Endothelial cell of umbilical vein (primary cell): ENCODE measurements at regions not wholly inside any gene's neighbourhood (a gene's known extent, or its start where the extent isn't known, plus 50 kb on each side); places are given as distances from the start of the nearest gene placed in this dataset.

Source experiments
- BruUV-seq: library from RNA; stranded (reverse); fragments of 400-500 nt; replicated peaks from 2 replicates; lab custom pipeline; 2021; lab: Mats Ljungman, UMichigan
- CTCF ChIA-PET: fragments of 300-600, 350-600 bp; sonication (Branson Sonifier 250); formaldehyde crosslinking; loops from one replicate; lab custom pipeline; 2021; ENCODE audit warnings: antibody characterized with exemption, inconsistent platforms; lab: Charles Lee
- POLR2A ChIA-PET: fragments of 300-600, 350-600 bp; sonication (Branson Sonifier 250); formaldehyde crosslinking; loops from one replicate; lab custom pipeline; 2021; ENCODE audit warnings: antibody characterized with exemption, inconsistent platforms; lab: Charles Lee
- DNase-seq: peaks from one replicate; pipeline ENCODE4 v3.0.0-alpha.2; 2011; ENCODE audit warnings: low read depth, low spot score
- FAIRE-seq: peaks from 2 replicates; lab custom pipeline; 2011; peaks lifted over from hg19 to GRCh38; lab: Jason Lieb, UNC
- H2AFZ ChIP-seq: 2 replicates; pipeline ENCODE4 v1.6.0; 2012; ENCODE audit warnings: low read depth, low read length, control low read depth, inconsistent platforms
- H3K27ac ChIP-seq: 2 replicates; pipeline ENCODE4 v1.5.1; 2011; ENCODE audit warnings: low read depth, mild to moderate bottlenecking, control low read depth, low read length, moderate library complexity; ENCODE audit not compliant: insufficient read depth
- H3K27me3 ChIP-seq, 2 experiments: 2 replicates each; pipeline versions ENCODE4 v1.6.0 to v1.6.1; 2011; ENCODE audit warnings: low read length in 2 of 2, mixed read lengths in 1 of 2; ENCODE audit not compliant: control insufficient read depth in 2 of 2, insufficient read depth in 2 of 2
- H3K36me3 ChIP-seq, 2 experiments: 2 replicates in 1 of 2; 3 replicates in 1 of 2; pipeline ENCODE4 v1.5.1; 2011; ENCODE audit warnings: low read length in 2 of 2, mild to moderate bottlenecking in 1 of 2, moderate library complexity in 1 of 2; ENCODE audit not compliant: control insufficient read depth in 2 of 2, insufficient read depth in 2 of 2; ENCODE audit errors: extremely low read depth in 1 of 2
- H3K4me1 ChIP-seq: 3 replicates; pipeline ENCODE4 v1.5.1; 2011; ENCODE audit warnings: mild to moderate bottlenecking, low read length; ENCODE audit not compliant: control insufficient read depth, insufficient read depth; ENCODE audit errors: extremely low read depth
- H3K4me2 ChIP-seq: 2 replicates; pipeline ENCODE4 v1.6.1; 2011; ENCODE audit warnings: low read length, control low read depth, mixed read lengths; ENCODE audit not compliant: insufficient read depth
- H3K4me3 ChIP-seq, 3 experiments: fragments of 200-600 bp in 1 of 3; sonication (generic), shearing (Covaris generic) in 1 of 3; replicated peaks in 1 of 3; 2 replicates each; pipeline ENCODE4 v1.5.1; 2011 to 2016; ENCODE audit warnings: control low read depth in 3 of 3, low read length in 3 of 3, mild to moderate bottlenecking in 2 of 3, inconsistent platforms in 1 of 3, low read depth in 1 of 3, moderate library complexity in 1 of 3; ENCODE audit not compliant: insufficient read depth in 1 of 3
- H3K79me2 ChIP-seq: 2 replicates; pipeline ENCODE4 v1.6.0; 2012; ENCODE audit warnings: low read length, inconsistent platforms; ENCODE audit not compliant: control insufficient read depth, insufficient read depth
- H3K9ac ChIP-seq: replicated peaks from 2 replicates; pipeline ENCODE3; 2011; ENCODE audit warnings: low read length, control low read depth; ENCODE audit not compliant: insufficient read depth; ENCODE audit errors: extremely low read depth
- H3K9me1 ChIP-seq: replicated peaks from 3 replicates; pipeline ENCODE4 v1.6.0; 2011; ENCODE audit warnings: mild to moderate bottlenecking, low read length; ENCODE audit not compliant: control insufficient read depth, insufficient read depth; ENCODE audit errors: extremely low read depth
- H3K9me3 ChIP-seq: replicated peaks from 2 replicates; pipeline ENCODE4 v1.5.1; 2012; ENCODE audit warnings: low read length, inconsistent platforms; ENCODE audit not compliant: control insufficient read depth, insufficient read depth
- H4K20me1 ChIP-seq: replicated peaks from 2 replicates; pipeline ENCODE3; 2011; ENCODE audit warnings: mild to moderate bottlenecking, low read length; ENCODE audit not compliant: control insufficient read depth, insufficient read depth; ENCODE audit errors: extremely low read depth
- CTCF ChIP-seq, 2 donors: IDR thresholded peaks; 1 replicate in 1 of 2; 2 replicates in 1 of 2; pipeline ENCODE4 v1.5.1; 2011; ENCODE audit warnings: low read length in 2 of 2, mild to moderate bottlenecking in 2 of 2, moderate library complexity in 2 of 2, control low read depth in 1 of 2, inconsistent platforms in 1 of 2, low read depth in 1 of 2; ENCODE audit not compliant: insufficient read depth in 1 of 2; ENCODE audit errors: extremely low read depth in 1 of 2
- EZH2 ChIP-seq: IDR thresholded peaks from 2 replicates; pipeline ENCODE4 v1.6.1; 2012; ENCODE audit warnings: borderline replicate concordance, low read depth, mild to moderate bottlenecking, moderate library complexity, low read length, inconsistent platforms; ENCODE audit not compliant: severe bottlenecking
- FOS ChIP-seq: IDR thresholded peaks from 2 replicates; pipeline ENCODE4 v1.6.1; 2011; ENCODE audit warnings: mild to moderate bottlenecking, low read length, moderate library complexity, borderline replicate concordance; ENCODE audit not compliant: insufficient read depth
- GATA2 ChIP-seq: IDR thresholded peaks from 2 replicates; pipeline ENCODE4 v1.7.0; 2011; ENCODE audit warnings: low read depth, mild to moderate bottlenecking, moderate library complexity, mixed read lengths, low read length; ENCODE audit not compliant: insufficient read length, insufficient read depth
- JUN ChIP-seq: IDR thresholded peaks from 2 replicates; pipeline ENCODE4 v1.6.1; 2011; ENCODE audit warnings: borderline replicate concordance, low read depth; ENCODE audit not compliant: insufficient read length, insufficient read depth
- MAX ChIP-seq: IDR thresholded peaks from 2 replicates; pipeline ENCODE4 v1.6.1; 2011; ENCODE audit not compliant: insufficient read depth, insufficient read length
- MYC ChIP-seq: IDR thresholded peaks from one replicate; pipeline ENCODE4 v1.6.1; 2011; ENCODE audit warnings: mild to moderate bottlenecking, low read depth, low read length
- POLR2A ChIP-seq: IDR thresholded peaks from 2 replicates; pipeline ENCODE4 v1.6.1; 2012; ENCODE audit warnings: low read depth, mild to moderate bottlenecking, control low read depth, low read length
- POLR2AphosphoS5 ChIP-seq: IDR thresholded peaks from 2 replicates; pipeline ENCODE4 v1.6.1; 2012; ENCODE audit warnings: low read depth, mild to moderate bottlenecking, control low read depth, low read length, moderate library complexity; ENCODE audit not compliant: insufficient read depth
- dilution Hi-C: fragments of 300-500 bp; cut with MboI; formaldehyde crosslinking; loops from one replicate; pipeline ENCODE4 v1.15.0; 2019; ENCODE audit warnings: low sequenced_read_pairs; ENCODE audit not compliant: extremely low pct_ligation_motif_present
- intact Hi-C: fragments of 100-400 bp; cut with micrococcal nuclease; formaldehyde crosslinking; loops from one replicate; pipeline ENCODE4 v1.10.0; 2022

- no peaks in the 10 kb centered on the region for H3K27me3 ChIP-seq
- ChIA-PET POLR2A (no interaction called here), CTCF (no interaction called here)
- H3K4me1 ChIP-seq, result no peaks in the 10 kb centered on the region
- H3K9me1 ChIP-seq, result no peaks in the 10 kb centered on the region
- no peak overlapping the region for H3K9ac ChIP-seq
- dilution Hi-C loops, result no loop called here
- FAIRE-seq (no peak), DNase-seq (no peak)
- H3K9me3 ChIP-seq, result peaks cover 3% of the 10 kb centered on the region
- no peak overlapping the region for H3K4me3 ChIP-seq
- no peak overlapping the region for H3K27ac ChIP-seq
- TF ChIP-seq POLR2A, result no peak
- TF ChIP-seq EZH2, result no peak
- no peak for TF ChIP-seq JUN
- no peak for TF ChIP-seq GATA2
- TF ChIP-seq MAX, result no peak
- H2AFZ ChIP-seq, result no peak overlapping the region
- no peaks in the 10 kb centered on the region for H3K79me2 ChIP-seq
- no peak overlapping the region for H3K4me2 ChIP-seq
- H3K36me3 ChIP-seq, result no peaks in the 10 kb centered on the region
- intact Hi-C loops, result no loop called here
- BruUV-seq, result no TSS peak
- H4K20me1 ChIP-seq, result no peaks in the 10 kb centered on the region
Observed at GRCh38 chr5:3394891-3395599, 200.6 kb upstream of the IRX1 start.

GRCh38 chr5:3393920-3394597 is 201.6 kb upstream of the IRX1 start:
- FAIRE-seq (no peak), DNase-seq (no peak)
- dilution Hi-C loops (no loop called here), intact Hi-C loops (no loop called here)
- H3K4me2 ChIP-seq, result no peak overlapping the region
- H3K9me1 ChIP-seq, result no peaks in the 10 kb centered on the region
- H3K9ac ChIP-seq, result no peak overlapping the region
- H2AFZ ChIP-seq, result no peak overlapping the region
- H3K9me3 ChIP-seq, result peaks cover 3% of the 10 kb centered on the region
- no peak overlapping the region for H3K27ac ChIP-seq
- no peak overlapping the region for H3K4me3 ChIP-seq
- ChIA-PET CTCF (no interaction called here), POLR2A (no interaction called here)
- H4K20me1 ChIP-seq, result no peaks in the 10 kb centered on the region
- TF ChIP-seq MYC (no peak), POLR2A (no peak), JUN (no peak), EZH2 (no peak), FOS (no peak), CTCF (IDR thresholded peaks at IDR 0.05; ENCODE audit: extremely low read depth in 1 of 2, insufficient read depth in 1 of 2, low read depth in 1 of 2, low read length in 2 of 2) (no peak), MAX (no peak), POLR2AphosphoS5 (no peak), GATA2 (no peak)
- H3K27me3 ChIP-seq, result no peaks in the 10 kb centered on the region
- no peaks in the 10 kb centered on the region for H3K79me2 ChIP-seq
- no TSS peak for BruUV-seq
- no peaks in the 10 kb centered on the region for H3K4me1 ChIP-seq
- H3K36me3 ChIP-seq, result no peaks in the 10 kb centered on the region
